K562 (cell line): ENCODE measurements at regions not wholly inside any gene's neighbourhood (a gene's known extent, or its start where the extent isn't known, plus 50 kb on each side); places are given as distances from the start of the nearest gene placed in this dataset.

Experiments used
- CBX3 ChIP-seq, 2 experiments: IDR thresholded peaks; 1 replicate in 1 of 2; 2 replicates in 1 of 2; pipeline ENCODE4 v1.6.1; 2012; ENCODE audit warnings: inconsistent platforms in 2 of 2, low read length in 2 of 2, borderline replicate concordance in 1 of 2, control low read depth in 1 of 2
- GATAD2A ChIP-seq: fragments of 450-650 bp; IDR thresholded peaks from 2 replicates; pipeline ENCODE4 v1.6.1; 2017

- TF ChIP-seq GATAD2A (no peak), CBX3 (IDR thresholded peaks at IDR 0.05; ENCODE audit: borderline replicate concordance in 1 of 2, low read length in 2 of 2) (no peak)
Observed at GRCh38 chr4:136461533-136461932, 1070.8 kb downstream of the PCDH18 start.
